Hindlimb muscle (tissue), 1 donor: ENCODE measurements at regions not wholly inside any gene's neighbourhood (a gene's known extent, or its start where the extent isn't known, plus 50 kb on each side); places are given as distances from the start of the nearest gene placed in this dataset.
"Not testable (repeated sequence)": the region's sequence is repeated elsewhere in the genome, so short reads cannot be mapped to it uniquely, and the experiment has no call there.

Experiments used
- DNase-seq: peaks from one replicate; pipeline ENCODE4 v3.0.0-alpha.2; 2013

- no peak for DNase-seq
These were observed 203.8 kb downstream of the TPRG1 start for GRCh38 chr3:189375532-189375931.

DNA sequence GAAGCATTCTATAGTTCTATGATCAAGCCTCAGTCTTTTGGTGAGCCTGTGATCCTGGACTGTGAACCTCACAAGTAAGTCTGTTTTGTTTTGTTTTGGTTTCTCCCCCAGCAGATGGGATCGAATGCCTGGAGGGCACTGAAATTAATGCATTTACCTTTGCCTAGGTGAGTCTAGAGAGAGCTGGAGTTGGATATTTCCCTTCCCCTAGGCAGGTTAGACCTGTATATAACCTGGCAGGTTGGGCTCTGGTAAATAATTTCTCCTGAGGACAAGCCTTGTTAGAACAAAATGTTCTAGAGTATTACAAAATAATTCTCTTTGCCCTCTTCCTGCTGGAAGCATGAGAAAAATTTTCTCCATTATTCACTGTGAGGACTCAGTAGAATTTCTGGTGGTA is 211.9 kb downstream of the TPRG1 start:
- no peak for DNase-seq

DNA sequence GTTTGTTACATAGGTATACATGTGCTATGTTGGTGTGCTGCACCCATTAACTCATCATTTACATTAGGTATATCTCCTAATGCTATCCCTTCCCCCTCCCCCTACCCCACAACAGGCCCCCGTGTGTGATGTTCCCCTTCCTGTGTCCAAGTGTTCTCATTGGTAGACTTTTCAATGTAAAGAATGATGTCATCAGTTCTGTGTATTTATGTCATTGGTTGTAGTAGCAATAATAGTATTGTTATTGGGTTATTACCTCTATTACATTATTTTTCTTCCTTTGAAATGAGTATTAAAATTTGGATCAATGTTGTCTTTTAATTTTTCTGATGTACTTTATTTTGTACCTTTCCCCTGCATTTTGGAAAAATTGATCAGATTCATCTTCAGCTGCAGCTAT is 214.1 kb downstream of the TPRG1 start:
- DNase-seq, result not testable (repeated sequence)

- no peak for DNase-seq
These were observed 215.0 kb downstream of the TPRG1 start for GRCh38 chr3:189386739-189387138.

DNA sequence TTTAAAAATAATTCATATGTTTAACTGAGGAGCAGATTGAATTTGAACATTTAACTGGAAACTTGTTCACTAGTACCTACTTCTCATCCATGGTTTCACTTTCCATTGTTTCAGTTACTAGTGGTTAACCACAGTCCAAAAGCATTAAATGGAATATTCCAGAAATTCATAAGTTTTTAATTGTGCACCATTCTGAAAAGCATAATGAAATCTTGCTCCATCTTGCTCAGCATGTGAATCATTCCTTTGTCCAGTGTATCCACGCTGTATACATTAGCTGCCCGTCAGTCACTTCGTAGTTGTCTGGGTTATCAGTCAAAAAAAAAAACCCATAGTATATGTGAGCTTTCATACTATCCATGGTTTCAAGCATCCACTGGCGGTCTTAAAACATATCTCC is 217.6 kb downstream of the TPRG1 start:
- DNase-seq, result no peak

- DNase-seq, result no peak
These were observed 221.8 kb downstream of the TPRG1 start for GRCh38 chr3:189393598-189393997.

DNA sequence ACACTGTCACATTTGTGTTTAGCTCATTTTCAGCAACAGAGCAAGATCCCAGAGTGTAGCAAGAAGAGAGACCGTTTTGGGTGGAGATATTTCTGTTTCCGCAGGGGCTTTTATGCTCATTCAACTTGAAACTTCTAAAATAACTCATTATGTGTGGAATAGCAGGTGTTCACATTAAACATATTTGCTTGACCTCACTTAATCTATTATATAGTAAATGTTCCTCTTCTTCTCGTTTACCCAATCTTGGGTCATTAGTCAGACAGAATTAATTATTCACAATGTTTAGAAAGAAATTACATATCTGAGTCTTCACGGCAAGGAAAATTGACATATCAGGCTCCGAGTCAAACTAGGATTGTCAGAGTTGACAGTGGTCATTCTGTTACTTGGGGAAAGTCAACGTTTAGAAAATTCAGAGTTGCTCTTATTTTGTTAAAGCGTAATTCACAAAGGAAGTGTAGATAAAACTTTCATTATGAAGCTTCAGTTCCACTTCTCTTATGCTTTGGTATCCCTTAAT is 222.9 kb downstream of the TPRG1 start:
- no peak for DNase-seq

DNA sequence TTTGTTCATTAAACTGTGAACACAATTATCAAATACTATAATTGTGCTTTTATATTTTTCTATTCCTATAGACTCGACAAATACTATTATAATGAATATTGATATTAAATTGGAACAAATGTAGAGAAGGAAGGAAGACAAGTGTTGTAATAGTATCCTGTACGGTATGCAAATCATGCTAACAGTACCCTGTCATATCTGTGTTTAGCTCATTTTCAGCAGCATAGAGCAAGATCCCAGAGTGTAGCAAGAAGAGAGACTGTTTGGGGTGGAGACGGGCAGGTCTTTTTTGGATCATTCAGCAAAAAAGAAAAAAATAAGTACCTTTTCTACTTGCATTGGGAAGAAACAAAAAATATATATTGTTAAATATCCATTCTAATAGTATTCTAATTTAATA is 224.1 kb downstream of the TPRG1 start:
- DNase-seq, result no peak

GRCh38 chr3:189398656-189399055 is 226.9 kb downstream of the TPRG1 start:
- no peak for DNase-seq

DNA sequence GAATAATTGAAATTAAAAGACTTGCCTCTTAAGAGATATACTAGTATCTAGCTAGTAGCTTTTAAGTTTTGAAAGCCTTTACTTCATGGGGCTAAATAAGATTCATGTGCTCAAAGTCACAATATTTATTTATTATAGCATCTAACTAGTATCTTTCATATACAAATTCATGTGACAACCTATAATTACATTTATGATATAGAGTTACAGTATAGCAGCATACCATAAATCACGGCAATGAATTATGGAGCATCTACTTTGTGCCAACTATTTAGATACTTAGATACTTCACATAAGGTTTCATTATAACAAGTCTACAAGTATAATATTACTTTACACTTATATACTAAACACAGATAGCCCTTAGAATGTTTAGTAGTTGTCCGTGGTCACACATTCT is 229.4 kb downstream of the TPRG1 start:
- no peak for DNase-seq

DNA sequence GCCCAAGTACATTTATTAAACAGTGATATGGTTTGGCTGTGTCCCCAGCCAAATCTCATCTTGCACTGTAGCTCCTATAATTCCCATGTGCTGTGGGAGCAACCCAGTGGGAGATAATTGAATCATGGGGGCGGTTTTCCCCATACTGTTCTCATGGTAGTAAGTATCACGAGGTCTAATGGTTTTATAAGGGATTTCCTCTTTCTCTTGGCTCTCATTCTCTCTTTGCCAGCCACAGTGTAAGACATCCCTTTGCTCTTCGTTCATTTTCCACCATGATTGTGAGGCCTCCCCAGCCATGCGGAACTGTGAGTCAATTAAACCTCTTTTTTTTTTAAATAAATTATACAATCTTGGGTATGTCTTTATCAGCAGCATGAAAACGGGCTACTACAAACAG is 228.0 kb upstream of the TP63 start:
- DNase-seq, result no peak

- DNase-seq, result no peak
These were observed 227.2 kb upstream of the TP63 start for GRCh38 chr3:189404024-189404423.

- DNase-seq, result no peak
These were observed 226.2 kb upstream of the TP63 start for GRCh38 chr3:189404797-189405484.

DNA sequence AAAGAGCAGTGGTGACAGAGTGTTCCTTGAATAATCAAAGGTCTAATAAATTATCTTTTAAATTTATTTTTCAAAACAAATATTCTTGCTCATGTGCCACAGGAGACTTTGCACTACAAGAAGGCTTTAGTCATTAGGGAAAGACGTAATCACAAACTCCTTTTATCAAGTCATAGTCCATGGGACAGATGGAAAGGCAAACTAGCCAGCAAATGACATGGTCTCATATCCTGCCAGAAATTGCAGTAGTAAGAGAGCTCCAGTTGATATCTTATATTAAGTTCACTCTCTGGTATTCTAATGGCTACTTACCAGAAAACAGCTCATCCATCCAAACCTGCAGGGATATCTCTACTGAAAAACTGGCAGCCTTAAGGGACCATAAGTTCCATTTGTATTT is 225.0 kb upstream of the TP63 start:
- DNase-seq, result peak; percentile 15

GRCh38 chr3:189410522-189410921 is 220.7 kb upstream of the TP63 start:
- no peak for DNase-seq

GRCh38 chr3:189419038-189419437 is 212.2 kb upstream of the TP63 start:
- no peak for DNase-seq

DNA sequence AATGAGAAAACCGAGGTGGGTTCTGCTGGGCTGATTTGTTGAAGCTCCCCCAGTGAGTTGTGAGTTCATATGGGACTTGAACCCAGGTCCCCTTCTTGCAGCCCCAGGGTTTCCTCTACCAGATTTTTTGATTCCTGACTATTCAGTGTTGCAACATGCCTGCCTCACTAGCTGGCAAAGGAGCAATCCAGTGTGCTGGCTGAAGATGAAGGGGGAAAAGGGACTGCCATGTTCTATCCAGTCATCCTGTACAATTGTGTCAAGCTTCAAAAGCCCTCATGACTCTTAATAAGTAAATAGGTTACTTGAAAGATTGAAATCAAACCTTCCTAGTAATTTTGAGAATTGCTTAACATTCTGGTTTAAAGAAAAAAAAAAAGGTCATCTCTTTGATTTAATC is 211.5 kb upstream of the TP63 start:
- DNase-seq, result no peak

GRCh38 chr3:189424922-189425321 is 206.3 kb upstream of the TP63 start:
- DNase-seq, result no peak

DNA sequence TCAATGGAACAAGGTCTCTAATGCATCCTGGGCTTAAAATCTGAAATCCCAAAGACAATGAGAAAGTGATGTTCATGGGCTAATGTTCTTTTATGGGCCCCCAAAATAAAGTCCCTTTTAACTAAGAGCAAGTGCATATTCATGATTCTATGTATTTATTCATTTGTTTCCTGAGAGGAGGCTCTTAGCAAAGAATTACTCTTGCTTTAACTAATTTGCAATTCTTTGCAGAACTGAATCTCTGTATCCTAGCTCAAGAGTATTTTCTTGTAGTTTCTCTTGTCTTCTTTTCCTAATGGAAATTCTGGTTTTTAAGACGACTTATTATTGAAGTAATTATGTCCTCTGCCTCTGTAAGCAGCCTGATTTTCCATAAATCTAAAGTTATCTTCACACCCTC is 202.2 kb upstream of the TP63 start:
- no peak for DNase-seq

DNA sequence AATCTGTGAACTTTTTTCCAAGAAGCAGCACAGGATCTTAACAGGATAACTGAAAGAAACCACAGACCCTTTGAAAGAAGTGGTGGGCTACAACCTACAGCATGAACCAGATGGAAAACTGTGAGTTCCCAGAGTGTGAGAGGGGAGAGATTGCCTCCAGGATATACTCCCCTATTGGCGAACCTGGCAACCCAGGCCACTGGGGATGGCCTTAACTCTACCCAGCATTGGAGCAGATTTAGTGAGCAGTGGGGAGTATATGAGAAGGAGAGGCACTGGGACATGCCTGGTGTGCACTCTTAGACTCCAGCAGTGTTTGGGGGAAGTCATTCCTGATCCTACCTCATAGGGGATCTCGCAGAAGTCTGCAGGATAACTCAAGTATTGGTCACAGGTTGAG is 201.0 kb upstream of the TP63 start:
- DNase-seq, result no peak

DNA sequence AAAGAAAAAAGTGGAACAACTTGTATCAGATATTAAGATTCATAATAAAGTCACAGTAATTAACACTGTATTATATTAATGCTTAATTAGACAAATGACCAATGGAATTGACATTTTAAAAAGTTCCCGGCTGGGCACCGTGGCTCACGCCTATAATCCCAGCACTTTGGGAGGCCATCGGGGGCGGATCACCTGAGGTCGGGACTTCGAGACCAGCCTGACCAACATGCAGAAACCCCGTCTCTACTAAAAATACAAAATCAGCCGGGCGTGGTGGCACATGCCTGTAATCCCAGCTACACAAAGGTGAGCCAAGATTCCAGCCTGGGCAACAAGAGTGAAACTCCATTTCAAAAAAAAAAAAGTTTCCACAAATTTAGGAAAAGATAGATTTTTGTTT is 188.9 kb upstream of the TP63 start:
- not testable (repeated sequence) for DNase-seq

DNA sequence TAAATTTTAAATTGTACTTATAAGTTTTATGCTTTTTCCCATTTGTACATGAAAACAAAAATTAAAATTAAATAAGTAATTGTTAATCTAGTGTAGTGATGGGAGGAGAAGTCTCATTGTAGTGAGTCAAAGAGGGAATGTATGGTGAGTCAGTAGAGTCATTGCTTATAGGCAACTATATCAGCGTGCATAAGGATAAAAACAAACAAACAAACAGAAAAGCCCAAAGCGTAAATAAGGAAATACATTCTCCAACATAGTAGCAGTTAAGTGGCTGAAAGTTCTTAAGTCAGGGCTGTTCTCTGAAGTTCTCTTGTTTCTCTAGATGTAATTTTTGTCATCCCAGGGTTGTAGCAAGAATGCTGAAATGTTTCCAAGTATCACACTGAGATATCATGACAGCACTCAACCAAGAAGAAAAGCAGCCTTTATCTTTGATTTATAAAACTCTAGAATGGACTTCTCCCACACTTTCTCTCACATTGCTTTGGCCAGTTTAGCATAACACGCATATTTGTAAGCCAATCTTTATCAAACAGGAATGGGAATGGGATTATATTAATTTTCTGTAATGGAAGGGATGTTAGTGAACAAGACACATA is 184.1 kb upstream of the TP63 start:
- no peak for DNase-seq

DNA sequence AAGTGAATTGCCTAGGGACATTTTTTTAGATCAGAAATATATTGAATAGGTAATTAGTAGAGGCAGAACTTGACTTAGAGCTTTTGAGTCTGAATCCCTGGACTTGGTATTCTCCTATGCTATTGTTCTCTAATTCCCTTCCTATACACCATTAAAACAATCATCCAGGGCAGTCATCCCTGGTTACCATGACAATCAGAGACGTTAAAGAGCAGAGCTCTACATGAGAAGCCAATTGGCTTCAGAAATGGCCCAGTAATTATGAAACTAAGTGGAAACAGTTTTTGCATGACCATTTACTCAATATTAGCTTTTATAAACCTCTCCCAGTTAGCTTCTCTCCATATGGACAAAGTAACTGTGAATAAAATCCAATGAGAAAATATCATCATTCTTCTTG is 182.1 kb upstream of the TP63 start:
- DNase-seq, result no peak

DNA sequence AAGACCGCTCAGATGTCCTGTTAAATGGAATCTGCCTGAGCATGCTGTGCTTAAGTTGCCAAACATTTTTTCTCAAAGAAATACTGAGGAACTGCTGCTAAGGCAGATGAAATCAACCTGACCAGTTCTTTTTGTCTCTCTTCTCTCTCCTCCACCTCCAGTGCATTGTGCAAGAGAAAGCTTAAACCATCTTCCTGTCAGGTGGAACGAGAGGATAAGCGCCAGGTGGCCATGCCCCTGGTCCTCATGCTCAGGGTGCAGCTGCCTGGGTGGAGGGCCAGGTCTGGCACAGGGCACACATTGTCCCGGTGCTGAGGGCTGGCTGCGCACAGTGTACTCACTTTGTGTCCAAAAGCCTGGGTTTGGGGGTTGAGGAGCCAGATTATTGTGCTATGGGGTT is 176.2 kb upstream of the TP63 start:
- DNase-seq, result no peak
